H4 (cell line): ENCODE measurements at regions not wholly inside any gene's neighbourhood (a gene's known extent, or its start where the extent isn't known, plus 50 kb on each side); places are given as distances from the start of the nearest gene placed in this dataset.
"Not testable (repeated sequence)": the region's sequence is repeated elsewhere in the genome, so short reads cannot be mapped to it uniquely, and the experiment has no call there.

Source experiments
- DNase-seq: peaks from one replicate; pipeline ENCODE4 v3.0.0-alpha.2; 2015; ENCODE audit warnings: low spot score

DNA sequence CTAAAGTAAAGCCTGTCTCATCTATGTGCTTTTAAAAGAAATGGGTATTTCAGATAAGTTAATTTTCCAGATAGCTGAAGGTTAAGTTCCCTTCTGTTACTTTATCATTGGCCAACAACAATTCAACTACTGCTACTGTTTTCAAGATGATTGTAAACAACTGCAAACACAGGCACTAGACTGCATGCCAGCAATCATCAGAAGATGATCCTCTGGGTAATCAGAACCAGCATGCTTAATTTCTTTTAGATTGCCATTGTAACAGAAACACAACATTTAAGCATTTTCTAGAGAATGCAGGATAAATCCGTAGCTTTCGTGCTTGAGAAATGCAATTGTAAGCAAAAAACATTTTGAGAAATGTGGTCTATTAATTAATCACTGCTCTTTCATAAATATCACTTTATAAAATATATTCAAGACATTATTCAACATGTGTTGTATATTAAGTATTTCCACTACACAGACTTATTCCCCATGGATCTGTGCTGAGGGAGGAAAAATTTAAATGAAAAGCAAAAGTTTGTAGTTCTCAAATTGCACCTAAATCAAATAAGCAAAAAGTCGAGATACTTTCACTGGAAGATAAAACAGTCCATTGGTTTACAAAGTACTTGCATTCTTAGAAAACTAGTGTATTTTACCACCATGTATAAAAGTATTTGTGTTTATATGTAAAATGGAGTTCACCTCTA lies 133.7 kb downstream of the ATL2 start:
- DNase-seq, result no peak

DNA sequence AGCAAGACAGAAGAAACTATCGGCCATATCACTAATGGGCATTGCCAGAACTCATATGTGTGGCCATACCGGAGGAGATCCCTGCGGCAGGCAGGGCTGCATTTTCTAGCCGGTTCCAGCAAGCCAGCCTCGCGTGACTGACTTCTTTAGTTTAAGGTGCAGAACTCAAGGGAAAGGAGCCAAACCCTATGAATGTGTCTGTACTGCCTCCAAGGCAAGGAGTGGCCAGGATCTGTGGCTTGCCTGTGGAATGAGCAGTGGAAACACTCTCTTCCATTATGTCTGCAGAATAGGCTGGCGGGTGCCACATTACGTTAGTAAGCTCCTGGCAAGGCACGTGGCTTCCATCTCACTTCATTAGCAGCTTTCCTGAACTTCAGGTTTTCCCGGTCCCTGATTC lies 137.6 kb downstream of the ATL2 start:
- DNase-seq, result peak; percentile 81

DNA sequence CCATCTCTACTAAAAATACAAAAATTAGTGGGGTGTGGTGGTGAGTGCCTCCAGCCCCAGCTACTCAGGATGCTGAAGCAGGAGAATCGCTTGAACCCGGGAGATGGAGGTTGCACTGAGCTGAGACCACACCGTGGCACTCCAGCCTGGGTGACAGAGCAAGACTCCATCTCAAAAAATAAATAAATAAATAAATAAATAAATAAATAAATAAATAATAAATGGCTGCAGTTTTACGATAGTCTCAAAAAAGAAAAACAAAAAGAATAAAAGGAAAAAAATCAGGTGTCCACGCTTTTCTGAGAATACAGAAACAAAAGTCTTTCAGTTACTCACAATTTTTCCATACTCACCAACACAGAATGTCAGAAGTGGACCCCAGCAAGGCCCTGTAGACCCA lies 138.4 kb downstream of the ATL2 start:
- DNase-seq, result not testable (repeated sequence)

DNA sequence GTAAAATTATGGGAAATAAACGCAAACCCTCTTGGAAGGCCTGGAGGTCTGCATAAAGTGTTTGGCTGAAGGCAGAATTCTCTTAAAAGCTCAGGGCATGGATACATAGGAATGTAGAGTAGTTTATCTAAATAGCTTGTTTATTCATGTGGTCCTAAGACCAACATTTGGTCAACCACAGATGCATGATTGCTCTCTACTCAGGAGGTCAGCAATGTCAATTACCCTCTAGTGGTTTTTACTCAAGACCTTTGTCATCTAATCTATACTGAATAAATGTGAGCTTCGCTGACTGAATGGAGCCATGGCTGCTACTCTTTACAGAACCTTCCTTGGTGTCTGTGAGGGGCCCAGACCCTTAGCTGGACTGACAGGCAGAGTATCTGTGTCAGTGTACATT lies 139.8 kb downstream of the ATL2 start:
- peak; percentile 83 for DNase-seq

GRCh38 chr2:38233231-38233983 lies 143.7 kb downstream of the ATL2 start:
- DNase-seq, result peak; percentile 63

DNA sequence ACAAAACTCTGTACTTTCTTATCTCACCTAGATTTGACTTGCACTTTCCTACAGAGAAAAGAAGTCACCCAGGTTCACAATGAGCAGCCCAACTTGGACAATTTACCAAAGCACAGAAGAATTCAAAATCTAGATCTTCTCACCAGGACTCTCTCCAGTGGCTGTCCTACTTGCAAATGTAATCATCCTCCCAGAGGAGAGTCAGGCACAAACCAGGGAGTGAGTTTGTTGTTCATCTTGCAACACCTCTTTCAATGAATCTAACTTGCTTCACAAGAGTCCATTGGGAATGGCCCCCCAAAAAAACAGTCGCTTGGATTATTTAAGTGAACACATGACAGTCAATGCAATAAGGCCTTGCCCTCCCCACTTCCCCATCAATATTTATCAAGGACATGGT lies 144.6 kb downstream of the ATL2 start:
- DNase-seq, result no peak

DNA sequence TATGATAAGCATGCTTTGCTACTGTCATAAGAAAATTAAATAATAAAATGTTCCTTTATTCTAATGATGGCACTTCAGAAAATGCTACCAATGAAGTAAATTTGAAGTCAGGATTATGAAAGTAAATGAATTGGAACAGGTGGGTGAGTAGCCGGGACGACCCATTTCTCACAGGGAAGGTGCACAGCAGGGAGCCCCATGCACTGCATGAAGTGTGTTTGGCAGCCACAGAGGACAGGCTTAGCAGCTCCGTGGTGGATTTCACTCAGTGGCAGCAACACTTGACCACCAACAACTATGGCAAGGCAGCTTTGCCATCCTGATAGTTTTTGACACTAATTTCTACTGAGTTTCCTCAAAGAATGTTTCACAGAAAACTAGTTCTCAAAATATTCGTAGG lies 146.3 kb downstream of the ATL2 start:
- no peak for DNase-seq

- DNase-seq, result no peak
These were observed 148.3 kb downstream of the ATL2 start for GRCh38 chr2:38228753-38229152.

DNA sequence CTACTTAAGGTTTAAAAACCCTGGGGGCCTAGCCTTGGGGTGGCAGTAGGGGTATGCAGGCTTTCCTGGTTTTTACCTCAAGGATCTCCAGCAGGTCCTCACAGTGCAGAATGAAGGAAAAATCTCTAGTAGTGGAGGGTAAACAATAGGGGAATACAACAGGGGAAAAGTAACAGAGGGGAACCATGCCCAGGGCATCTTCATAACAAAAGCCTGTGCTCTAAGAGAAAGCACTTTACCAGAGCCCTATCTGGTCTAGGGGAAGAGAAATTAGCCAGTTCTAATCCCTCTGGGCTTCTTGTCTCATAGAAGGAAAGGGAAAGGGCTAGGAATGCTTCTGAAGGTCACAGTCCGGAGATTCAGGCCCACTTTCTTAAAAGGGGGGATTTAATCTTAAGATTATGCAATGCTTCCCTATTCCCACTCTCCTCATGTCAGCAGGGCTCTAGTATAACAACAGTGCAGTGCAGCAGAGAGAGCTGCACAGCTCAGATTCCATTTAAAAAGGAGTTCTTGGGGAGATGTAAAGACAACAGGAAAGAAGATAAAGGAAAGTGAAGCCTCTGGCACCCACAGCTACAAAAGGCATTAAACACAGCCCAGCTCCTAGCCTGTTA lies 149.0 kb upstream of the CYP1B1 start:
- no peak for DNase-seq

- DNase-seq, result no peak
These were observed 148.2 kb upstream of the CYP1B1 start for GRCh38 chr2:38224181-38224580.

DNA sequence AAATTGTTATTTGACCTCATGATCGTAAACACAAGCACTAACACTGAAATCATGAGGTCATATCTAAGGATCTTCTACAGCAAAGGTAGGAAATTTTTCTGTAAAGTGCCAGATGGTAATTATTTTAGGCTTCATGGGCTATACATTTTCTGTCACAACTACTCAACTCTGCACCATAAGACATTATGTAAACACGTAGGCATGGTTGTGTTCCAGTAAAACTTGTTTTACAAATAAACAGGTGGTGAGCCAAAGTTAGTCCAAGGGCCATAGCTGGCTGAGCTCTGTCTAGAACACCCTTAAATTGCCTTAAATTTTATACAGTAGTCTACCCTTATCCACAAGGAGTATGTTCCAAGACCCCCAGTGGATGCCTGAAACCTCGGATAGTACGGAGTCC lies 147.3 kb upstream of the CYP1B1 start:
- no peak for DNase-seq

- DNase-seq, result no peak
These were observed 144.2 kb upstream of the CYP1B1 start for GRCh38 chr2:38220164-38220563.

DNA sequence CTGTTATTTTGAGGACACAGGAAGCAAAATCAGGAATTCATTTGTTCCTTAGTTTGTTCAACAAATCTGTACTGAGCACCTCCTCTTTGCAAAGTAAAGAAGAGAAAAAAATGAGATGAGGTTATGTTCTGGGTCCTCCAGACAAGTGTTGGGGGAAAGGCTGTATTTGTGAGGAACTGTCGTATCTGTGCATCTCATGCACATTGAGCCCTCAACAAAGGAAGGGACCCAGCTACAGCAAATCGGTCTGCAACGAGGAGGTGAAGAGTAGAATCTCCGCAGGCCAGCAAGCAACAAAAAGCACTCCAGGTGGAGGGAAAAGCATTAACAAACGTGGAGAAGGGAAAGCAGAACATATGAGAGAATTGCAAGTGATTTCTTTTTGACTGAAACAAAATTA lies 143.0 kb upstream of the CYP1B1 start:
- DNase-seq, result no peak

DNA sequence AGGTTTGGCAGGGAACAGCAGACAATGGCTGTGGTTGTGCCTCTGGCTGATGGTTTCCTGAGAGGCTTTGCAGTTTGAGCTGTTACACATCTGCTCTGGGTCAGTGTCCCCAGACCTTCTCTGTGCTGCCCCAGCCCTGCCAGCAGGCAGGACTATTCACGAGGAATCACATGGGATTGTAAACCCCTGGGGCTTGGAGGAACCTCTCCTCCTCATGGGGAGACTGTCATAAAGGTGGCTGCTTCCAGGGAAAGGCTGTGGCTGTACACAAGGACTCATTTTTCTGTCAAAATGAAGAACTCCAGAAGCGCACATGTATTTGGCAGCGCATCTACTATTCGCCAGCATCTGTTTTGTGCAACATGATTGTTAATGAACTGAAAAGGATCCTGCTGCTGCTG lies 142.6 kb upstream of the CYP1B1 start:
- no peak for DNase-seq

DNA sequence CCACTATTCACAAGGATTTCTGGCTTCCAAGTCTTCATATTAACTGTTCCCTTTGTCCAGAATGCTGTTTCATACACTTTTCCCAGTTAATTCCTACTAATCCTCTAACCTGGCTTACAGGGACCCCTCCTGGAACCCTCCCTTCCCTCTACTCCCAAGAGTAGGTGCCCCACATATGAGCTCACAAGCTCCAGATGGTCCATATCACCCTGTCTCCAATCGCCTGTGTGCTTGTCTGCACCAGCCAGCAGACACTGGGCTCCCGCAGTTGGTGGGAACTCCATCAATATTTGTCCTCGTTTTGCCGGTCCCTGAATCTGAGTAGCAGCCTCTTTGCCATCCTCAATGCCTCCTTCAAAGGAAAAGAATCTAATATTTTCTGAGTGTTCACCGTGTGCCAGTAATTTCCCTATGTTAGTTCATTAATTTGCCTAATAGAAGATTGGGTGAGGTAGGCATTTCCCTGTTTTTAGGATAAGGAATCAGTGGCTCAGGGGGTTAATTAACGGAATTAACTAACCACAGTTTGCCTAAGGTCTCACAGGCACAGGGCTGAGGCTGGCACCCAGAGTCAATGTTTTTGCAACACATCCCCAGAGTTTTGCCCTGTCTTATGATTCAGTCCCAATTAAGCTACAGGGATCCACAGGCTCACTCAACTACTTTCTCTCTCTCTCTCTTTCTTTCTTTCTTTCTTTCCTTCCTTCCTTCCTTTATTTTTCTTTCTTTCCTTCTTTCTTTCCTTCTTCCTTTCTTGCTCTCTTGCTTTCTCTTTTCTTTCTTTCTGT lies 141.6 kb upstream of the CYP1B1 start:
- DNase-seq, result no peak

GRCh38 chr2:38216886-38217285 lies 140.9 kb upstream of the CYP1B1 start:
- DNase-seq, result no peak

DNA sequence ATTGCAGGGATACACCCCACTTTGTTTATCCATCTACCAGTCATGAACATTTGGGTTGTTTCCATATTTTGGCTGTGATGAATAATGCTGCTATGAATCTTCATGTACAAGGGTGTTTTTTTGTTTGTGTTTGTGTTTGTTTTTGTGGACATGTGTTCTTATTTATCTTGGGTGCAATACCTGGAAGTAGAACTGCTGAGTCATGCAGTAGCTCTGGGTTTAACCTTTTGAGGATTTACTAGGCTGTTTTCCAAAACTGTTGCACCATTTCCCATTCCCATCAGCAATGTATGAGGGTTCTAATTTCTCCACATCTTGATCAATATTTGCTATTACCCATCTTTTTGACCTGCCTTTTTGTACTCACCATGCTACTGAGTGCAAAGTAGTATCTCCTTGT lies 140.0 kb upstream of the CYP1B1 start:
- DNase-seq, result no peak

GRCh38 chr2:38215522-38215921 lies 139.6 kb upstream of the CYP1B1 start:
- no peak for DNase-seq

DNA sequence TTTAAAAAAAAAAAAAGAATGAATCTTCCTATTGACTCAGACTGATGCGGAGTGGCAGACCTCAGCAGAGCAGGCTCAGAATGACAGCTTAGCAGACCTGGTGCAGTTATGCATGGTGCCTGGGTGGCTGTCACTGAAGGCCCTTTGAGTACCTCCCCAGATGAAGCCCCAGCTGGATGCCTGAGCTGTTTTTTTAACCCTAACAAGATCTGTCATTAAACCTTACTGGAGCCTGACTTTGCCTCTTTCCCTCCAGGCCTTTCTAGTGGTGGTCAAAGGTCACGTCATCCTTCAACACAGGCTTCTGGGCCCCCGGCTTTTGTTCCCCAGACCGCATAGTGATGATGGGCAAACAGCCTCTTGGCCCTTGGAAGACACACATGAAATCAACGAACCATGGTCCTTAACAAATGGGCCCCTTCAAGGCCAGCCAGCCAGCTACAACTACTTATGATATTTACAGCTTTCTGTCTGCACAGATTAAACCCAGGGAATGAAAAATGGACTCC lies 138.3 kb upstream of the CYP1B1 start:
- no peak for DNase-seq

- DNase-seq, result no peak
These were observed 137.7 kb upstream of the CYP1B1 start for GRCh38 chr2:38213619-38214167.

DNA sequence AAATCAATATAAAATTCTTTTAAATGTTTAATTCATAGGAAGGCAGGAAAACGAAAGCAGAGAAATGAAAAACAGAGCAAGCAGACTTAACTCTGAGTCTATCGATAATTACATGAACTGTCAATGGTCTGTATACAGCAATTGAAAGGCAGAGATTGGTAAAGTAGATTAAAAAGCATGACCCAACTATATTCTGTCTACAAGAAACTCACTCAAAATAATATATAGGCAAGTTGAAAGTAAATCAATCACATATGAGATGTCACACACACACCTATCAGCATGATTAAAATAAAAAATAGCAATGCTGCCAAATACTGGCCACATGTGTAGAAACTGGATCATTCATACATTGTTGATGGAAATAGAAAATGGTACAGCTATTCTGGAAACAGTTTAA lies 136.4 kb upstream of the CYP1B1 start:
- no peak for DNase-seq

GRCh38 chr2:38207168-38207567 lies 131.2 kb upstream of the CYP1B1 start:
- DNase-seq, result no peak
